SK-N-SH (cell line): ENCODE measurements at regions not wholly inside any gene's neighbourhood (a gene's known extent, or its start where the extent isn't known, plus 50 kb on each side); places are given as distances from the start of the nearest gene placed in this dataset.
"Not testable (repeated sequence)": the region's sequence is repeated elsewhere in the genome, so short reads cannot be mapped to it uniquely, and the experiment has no call there.

ENCODE experiments used
- CTCF ChIA-PET: fragments of 300-600, 350-600 bp; formaldehyde crosslinking; extraction: SDS; loops from one replicate; lab custom pipeline; 2021; lab: Yijun Ruan, JAX
- POLR2A ChIA-PET: fragments of 350-600 bp; sonication (Branson Sonifier 250); formaldehyde crosslinking; extraction: SDS; loops from one replicate; lab custom pipeline; 2020; ENCODE audit warnings: antibody characterized with exemption, inconsistent platforms; lab: Yijun Ruan, JAX
- DNase-seq: peaks from one replicate; pipeline ENCODE4 v3.0.0; 2012
- H2AFZ ChIP-seq: fragments of 200-600 bp; sonication (generic); 2 replicates; pipeline ENCODE4 v1.8.1; 2016; ENCODE audit warnings: antibody characterized with exemption, mild to moderate bottlenecking, low read depth
- H3F3A ChIP-seq: fragments of 200-600 bp; sonication (generic); replicated peaks from 2 replicates; pipeline ENCODE3; 2016; ENCODE audit warnings: antibody characterized with exemption, mild to moderate bottlenecking; ENCODE audit not compliant: insufficient read depth
- H3K27ac ChIP-seq, 2 experiments: fragments of 200-500 bp in 1 of 2; fragments of 200-600 bp in 1 of 2; sonication (Bioruptor generic) in 1 of 2; sonication (generic), shearing (Covaris generic) in 1 of 2; 2 replicates each; pipeline versions ENCODE4 v1.5.1 to v1.6.1; 2014 to 2016; ENCODE audit warnings: low read depth in 2 of 2, inconsistent platforms in 1 of 2, low read length in 1 of 2, mild to moderate bottlenecking in 1 of 2, mixed read lengths in 1 of 2
- H3K27me3 ChIP-seq: fragments of 200-600 bp; sonication (generic), shearing (Covaris generic); 2 replicates; pipeline ENCODE4 v1.6.1; 2016; ENCODE audit warnings: mixed run types; ENCODE audit not compliant: insufficient read depth
- H3K36me3 ChIP-seq, 2 experiments: fragments of 200-500 bp in 1 of 2; fragments of 200-600 bp in 1 of 2; sonication (Bioruptor generic) in 1 of 2; sonication (generic) in 1 of 2; replicated peaks in 1 of 2; 2 replicates each; pipeline versions ENCODE3 to v1.5.1; 2014 to 2016; ENCODE audit warnings: low read length in 1 of 2, mild to moderate bottlenecking in 1 of 2; ENCODE audit not compliant: insufficient read depth in 2 of 2, control insufficient read depth in 1 of 2
- H3K4me1 ChIP-seq, 2 experiments: fragments of 200-500 bp in 1 of 2; fragments of 200-600 bp in 1 of 2; sonication (Bioruptor generic) in 1 of 2; sonication (generic), shearing (Covaris generic) in 1 of 2; 2 replicates each; pipeline versions ENCODE4 v1.5.1 to v1.6.1; 2014 to 2016; ENCODE audit warnings: low read depth in 1 of 2, low read length in 1 of 2, mixed run types in 1 of 2; ENCODE audit not compliant: insufficient read depth in 2 of 2, control insufficient read depth in 1 of 2
- H3K4me2 ChIP-seq: fragments of 200-600 bp; sonication (generic), shearing (Covaris generic); 2 replicates; pipeline ENCODE4 v1.6.1; 2017; ENCODE audit warnings: mixed run types
- H3K4me3 ChIP-seq, 2 experiments: fragments of 200-500 bp in 1 of 2; fragments of 200-600 bp in 1 of 2; sonication (Bioruptor generic) in 1 of 2; sonication (generic), shearing (Covaris generic) in 1 of 2; 2 replicates each; pipeline versions ENCODE4 v1.5.1 to v1.8.1; 2014 to 2016; ENCODE audit warnings: low read depth in 2 of 2, inconsistent platforms in 1 of 2, low read length in 1 of 2, mild to moderate bottlenecking in 1 of 2, mixed read lengths in 1 of 2, moderate library complexity in 1 of 2
- H3K79me2 ChIP-seq: fragments of 200-600 bp; sonication (generic); 2 replicates; pipeline ENCODE4 v1.8.1; 2017; ENCODE audit warnings: mild to moderate bottlenecking; ENCODE audit not compliant: insufficient read depth
- H3K9ac ChIP-seq: fragments of 200-600 bp; sonication (generic); 2 replicates; pipeline ENCODE4 v1.6.1; 2017; ENCODE audit warnings: mixed run types
- H3K9me2 ChIP-seq: fragments of 200-600 bp; sonication (generic); 2 replicates; pipeline ENCODE4 v1.6.1; 2017; ENCODE audit warnings: mixed run types
- H3K9me3 ChIP-seq: fragments of 200-600 bp; sonication (generic); 2 replicates; pipeline ENCODE4 v1.6.1; 2017; ENCODE audit warnings: mixed run types, mild to moderate bottlenecking, moderate library complexity
- H4K20me1 ChIP-seq: fragments of 200-600 bp; sonication (generic); 2 replicates; pipeline ENCODE4 v1.6.1; 2017; ENCODE audit warnings: mild to moderate bottlenecking, mixed run types; ENCODE audit not compliant: insufficient read depth
- CHD2 ChIP-seq: fragments of 150-350 bp; IDR thresholded peaks from 2 replicates; pipeline ENCODE4 v1.6.1; 2018; ENCODE audit warnings: low read length; ENCODE audit not compliant: partially characterized antibody
- ELF1 ChIP-seq: IDR thresholded peaks from 2 replicates; pipeline ENCODE4 v1.4.0; 2012
- EP300 ChIP-seq, 2 experiments: IDR thresholded peaks; 2 replicates each; pipeline versions ENCODE4 v1.4.0 to v1.6.1; 2012; ENCODE audit warnings: borderline replicate concordance in 1 of 2, low read depth in 1 of 2, low read length in 1 of 2
- EZH2phosphoT487 ChIP-seq: fragments of 200-600 bp; sonication (generic); IDR thresholded peaks from 2 replicates; pipeline ENCODE4 v1.6.1; 2017; ENCODE audit warnings: low read depth, mixed run types, mild to moderate bottlenecking, antibody characterized with exemption, moderate library complexity, borderline replicate concordance
- FOXJ3 ChIP-seq: sonication (generic); formaldehyde crosslinking; IDR thresholded peaks from 2 replicates; pipeline ENCODE4 v1.5.1; 2020; ENCODE audit warnings: mild to moderate bottlenecking, missing genetic modification reagents
- GABPA ChIP-seq: IDR thresholded peaks from 2 replicates; pipeline ENCODE4 v1.4.0; 2012; ENCODE audit warnings: low read depth, mild to moderate bottlenecking
- GATA2 ChIP-seq: sonication (generic); formaldehyde crosslinking; IDR thresholded peaks from 2 replicates; pipeline ENCODE4 v1.5.0; 2020; ENCODE audit warnings: mild to moderate bottlenecking, missing genetic modification reagents
- JUND ChIP-seq: IDR thresholded peaks from 2 replicates; pipeline ENCODE4 v1.4.0; 2012
- MAX ChIP-seq: IDR thresholded peaks from 2 replicates; pipeline ENCODE4 v1.4.0; 2012; ENCODE audit warnings: low read depth
- MEF2A ChIP-seq: IDR thresholded peaks from 2 replicates; pipeline ENCODE4 v1.4.0; 2012; ENCODE audit warnings: low read depth, borderline replicate concordance
- MXI1 ChIP-seq: IDR thresholded peaks from 2 replicates; pipeline ENCODE4 v1.6.1; 2012; ENCODE audit warnings: mild to moderate bottlenecking, low read depth, low read length, improper control_type of control experiment
- NRF1 ChIP-seq: IDR thresholded peaks from 2 replicates; pipeline ENCODE4 v1.6.1; 2012; ENCODE audit warnings: low read depth, mild to moderate bottlenecking, low read length
- POLR2AphosphoS5 ChIP-seq: IDR thresholded peaks from 2 replicates; pipeline ENCODE4 v1.6.1; 2012; ENCODE audit warnings: low read depth, low read length
- RFX5 ChIP-seq: IDR thresholded peaks from 2 replicates; pipeline ENCODE4 v1.6.1; 2012; ENCODE audit warnings: mild to moderate bottlenecking, improper control_type of control experiment, low read length
- TAF1 ChIP-seq: IDR thresholded peaks from 2 replicates; pipeline ENCODE4 v1.6.1; 2012; ENCODE audit warnings: low read depth, mild to moderate bottlenecking, low read length, moderate library complexity, borderline replicate concordance
- TEAD4 ChIP-seq: IDR thresholded peaks from 2 replicates; pipeline ENCODE4 v1.4.0; 2012; ENCODE audit warnings: mild to moderate bottlenecking, borderline replicate concordance; ENCODE audit not compliant: insufficient read depth
- USF1 ChIP-seq: IDR thresholded peaks from 2 replicates; pipeline ENCODE4 v1.4.0; 2012; ENCODE audit warnings: low read depth, borderline replicate concordance
- USF2 ChIP-seq: fragments of 150-350 bp; IDR thresholded peaks from 2 replicates; pipeline ENCODE4 v1.6.1; 2017; ENCODE audit warnings: antibody characterized with exemption, low read length, low read depth, borderline replicate concordance
- YY1 ChIP-seq: IDR thresholded peaks from 2 replicates; pipeline ENCODE4 v1.4.0; 2012; ENCODE audit warnings: low read depth, mild to moderate bottlenecking
- ZBTB33 ChIP-seq: IDR thresholded peaks from 2 replicates; pipeline ENCODE4 v1.4.0; 2012; ENCODE audit warnings: low read depth, borderline replicate concordance
- WGBS: methylation state at CpG from one replicate; pipeline ENCODE4 v1.1.6; 2017; ENCODE audit warnings: low lambda C conversion rate; 5-methylcytosine and 5-hydroxymethylcytosine counted together

- POLR2A ChIA-PET: no interaction called here
Observed at GRCh38 chr13:105838231-105838630, 697.2 kb downstream of the EFNB2 start.

GRCh38 chr13:105837295-105837694 lies 698.2 kb downstream of the EFNB2 start:
- H3K79me2 ChIP-seq, H3K4me3 ChIP-seq, DNase-seq, H3K36me3 ChIP-seq, H3K27ac ChIP-seq, H3K9me2 ChIP-seq, POLR2A ChIA-PET, CTCF ChIA-PET, H4K20me1 ChIP-seq, H3F3A ChIP-seq, H3K9ac ChIP-seq, H3K4me2 ChIP-seq, H3K9me3 ChIP-seq, H3K27me3 ChIP-seq, H3K4me1 ChIP-seq, H2AFZ ChIP-seq: not testable (repeated sequence)
- 77% methylated on average over 9 of the region's 9 CpGs for WGBS

More at GRCh38 chr13:105838231-105838630, 697.2 kb downstream of the EFNB2 start:
- no peaks in the 10 kb centered on the region for H3K79me2 ChIP-seq
- no peaks in the 10 kb centered on the region for H3F3A ChIP-seq
- no peak overlapping the region for H3K27ac ChIP-seq
- CTCF ChIA-PET: no interaction called here
- H4K20me1 ChIP-seq: no peaks in the 10 kb centered on the region
- H3K9me3 ChIP-seq: no peaks in the 10 kb centered on the region
- H3K4me2 ChIP-seq: no peak overlapping the region
- H2AFZ ChIP-seq: no peak overlapping the region
- no peak overlapping the region for H3K4me3 ChIP-seq
- whole genome bisulfite sequencing: 70% methylated on average over 8 of the region's 8 CpGs
- no peaks in the 10 kb centered on the region for H3K27me3 ChIP-seq
- no peak for DNase-seq
- H3K9me2 ChIP-seq: no peaks in the 10 kb centered on the region
- no peak overlapping the region for H3K9ac ChIP-seq
- no peak for TF ChIP-seq ELF1
- TF ChIP-seq MEF2A: no peak
- no peak for TF ChIP-seq EZH2phosphoT487
- no peak for TF ChIP-seq USF2
- TF ChIP-seq ZBTB33: no peak
- no peak for TF ChIP-seq FOXJ3 (CRISPR knock-in tag)
- no peak for TF ChIP-seq TAF1
- no peak for TF ChIP-seq YY1
- no peak for TF ChIP-seq CHD2
- TF ChIP-seq NRF1: no peak
- no peak for TF ChIP-seq JUND
- no peak for TF ChIP-seq GATA2 (CRISPR knock-in tag)
- TF ChIP-seq MAX: no peak
- no peak for TF ChIP-seq TEAD4
- TF ChIP-seq POLR2AphosphoS5: no peak
- TF ChIP-seq USF1: no peak
- TF ChIP-seq RFX5: no peak
- TF ChIP-seq GABPA: no peak
- no peak for TF ChIP-seq MXI1
- TF ChIP-seq EP300 (IDR thresholded peaks at IDR 0.05; ENCODE audit: borderline replicate concordance in 1 of 2, low read depth in 1 of 2, low read length in 1 of 2): no peak
- no peaks in the 10 kb centered on the region; a peak in 1 of 4 replicates for H3K4me1 ChIP-seq
- no peaks in the 10 kb centered on the region for H3K36me3 ChIP-seq
